K562 (cell line): ENCODE measurements at regions not wholly inside any gene's neighbourhood (a gene's known extent, or its start where the extent isn't known, plus 50 kb on each side); places are given as distances from the start of the nearest gene placed in this dataset.

ENCODE experiments used
- PHF8 ChIP-seq: fragments of 200-600 bp; sonication (generic); IDR thresholded peaks from 2 replicates; pipeline ENCODE4 v1.6.1; 2012; ENCODE audit warnings: mixed run types, mild to moderate bottlenecking, inconsistent platforms, low read length, moderate library complexity, borderline replicate concordance
- RAD21 ChIP-seq, 2 experiments: fragments of 250-450 bp in 1 of 2; fragments of 450-650 bp in 1 of 2; sonication (Bioruptor Pico) in 1 of 2; formaldehyde crosslinking in 1 of 2; IDR thresholded peaks in 1 of 2; conservative IDR thresholded peaks in 1 of 2; 2 replicates each; pipeline versions ENCODE4 v1.4.0 to v1.8.0; 2020 to 2022; ENCODE audit warnings: mild to moderate bottlenecking in 2 of 2, moderate library complexity in 1 of 2
- SIN3B ChIP-seq: fragments of 450-650 bp; IDR thresholded peaks from 2 replicates; pipeline ENCODE4 v1.6.1; 2017; ENCODE audit warnings: low read depth, mild to moderate bottlenecking, moderate library complexity
- STAG1 ChIP-seq: sonication (generic); formaldehyde crosslinking; IDR thresholded peaks from 2 replicates; pipeline ENCODE4 v1.5.0; 2020; ENCODE audit warnings: missing genetic modification reagents, borderline replicate concordance
- TAF1 ChIP-seq: IDR thresholded peaks from 2 replicates; pipeline ENCODE4 v1.6.1; 2011; ENCODE audit warnings: mild to moderate bottlenecking, low read length, moderate library complexity; ENCODE audit not compliant: insufficient read depth, control insufficient read depth, severe bottlenecking; ENCODE audit errors: extremely low read depth
- ZNF699 ChIP-seq: fragments of 250-450 bp; sonication (Bioruptor Pico); IDR thresholded peaks from 2 replicates; pipeline ENCODE4 v1.8.0; 2021; ENCODE audit warnings: mild to moderate bottlenecking, moderate library complexity; ENCODE audit not compliant: insufficient replicate concordance
- TF ChIP-seq, protein P1 (sequence below): fragments of 250-450 bp; sonication (Bioruptor Pico); IDR thresholded peaks from 2 replicates; pipeline ENCODE4 v1.8.0; 2021; ENCODE audit warnings: moderate library complexity, mild to moderate bottlenecking, inconsistent platforms
- TF ChIP-seq, protein P2 (sequence below), 3 experiments: IDR thresholded peaks in 2 of 3; conservative IDR thresholded peaks in 1 of 3; 2 replicates each; pipeline ENCODE4 v1.5.1; 2011 to 2012; ENCODE audit warnings: low read length in 3 of 3, mild to moderate bottlenecking in 3 of 3, control low read depth in 2 of 3, improper control_type of control experiment in 1 of 3, inconsistent platforms in 1 of 3, low read depth in 1 of 3, mixed read lengths in 1 of 3, moderate library complexity in 1 of 3; ENCODE audit not compliant: insufficient read depth in 2 of 3
- TF ChIP-seq, protein P3 (sequence below), 2 experiments: IDR thresholded peaks; 2 replicates each; pipeline ENCODE4 v1.6.1; 2012; ENCODE audit warnings: improper control_type of control experiment in 2 of 2, low read depth in 2 of 2, low read length in 2 of 2, borderline replicate concordance in 1 of 2
- TF ChIP-seq, protein P4 (sequence below): fragments of 250-450 bp; sonication (Bioruptor Pico); IDR thresholded peaks from 2 replicates; pipeline ENCODE4 v1.4.0; 2020

DNA sequence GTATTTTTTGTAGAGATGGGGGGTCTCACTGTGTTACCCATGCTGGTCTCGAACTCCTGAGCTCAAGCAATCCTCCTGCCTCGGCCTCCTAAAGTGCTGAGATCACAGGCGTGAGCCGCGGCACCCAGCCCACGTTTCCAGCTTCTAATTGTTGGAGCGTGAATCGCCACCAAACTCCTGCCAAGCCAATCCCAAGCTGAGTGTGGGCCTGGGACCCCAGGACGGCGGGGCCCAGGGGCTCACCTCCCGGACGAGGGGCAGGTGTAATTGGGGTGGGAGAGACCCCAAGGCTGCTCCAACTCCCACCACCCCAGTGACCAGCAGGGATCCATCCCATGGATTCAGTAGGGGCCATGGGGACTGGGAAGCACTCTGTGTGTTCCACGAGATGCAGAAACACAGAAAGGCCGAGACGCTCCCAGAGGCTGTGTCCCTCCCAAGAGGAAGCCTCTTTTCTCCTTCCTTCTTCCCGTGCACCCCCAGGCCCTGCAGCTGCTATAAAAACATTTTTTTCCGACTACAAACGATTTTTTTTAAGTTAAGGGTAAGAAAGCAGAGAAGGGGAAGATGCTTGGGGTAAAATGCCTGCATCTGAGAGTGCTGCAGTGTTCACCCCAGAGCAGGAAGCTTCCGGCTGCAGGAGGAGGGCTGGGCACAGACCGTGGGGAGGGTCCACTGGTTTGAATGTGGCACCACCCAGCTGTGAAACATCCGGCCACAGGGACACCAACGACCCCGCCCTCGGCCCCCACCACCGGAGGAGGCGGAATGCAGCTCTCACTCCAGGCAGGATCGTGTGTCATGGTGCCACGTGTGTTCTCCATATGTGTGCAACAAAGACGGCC, 76.5 kb downstream of the MICALL2 start:
- TF ChIP-seq, protein P1, sequence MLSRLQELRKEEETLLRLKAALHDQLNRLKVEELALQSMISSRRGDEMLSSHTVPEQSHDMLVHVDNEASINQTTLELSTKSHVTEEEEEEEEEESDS (CRISPR knock-in tag) = no peak
- TF ChIP-seq STAG1 (no peak), ZNF699 (no peak), SIN3B (no peak), RAD21 (CRISPR knock-in tag; conservative IDR thresholded peaks at IDR 0.05 in 1 of 2, IDR thresholded peaks at IDR 0.05 in 1 of 2) (no peak), PHF8 (no peak), TAF1 (no peak)
- TF ChIP-seq, protein P2, sequence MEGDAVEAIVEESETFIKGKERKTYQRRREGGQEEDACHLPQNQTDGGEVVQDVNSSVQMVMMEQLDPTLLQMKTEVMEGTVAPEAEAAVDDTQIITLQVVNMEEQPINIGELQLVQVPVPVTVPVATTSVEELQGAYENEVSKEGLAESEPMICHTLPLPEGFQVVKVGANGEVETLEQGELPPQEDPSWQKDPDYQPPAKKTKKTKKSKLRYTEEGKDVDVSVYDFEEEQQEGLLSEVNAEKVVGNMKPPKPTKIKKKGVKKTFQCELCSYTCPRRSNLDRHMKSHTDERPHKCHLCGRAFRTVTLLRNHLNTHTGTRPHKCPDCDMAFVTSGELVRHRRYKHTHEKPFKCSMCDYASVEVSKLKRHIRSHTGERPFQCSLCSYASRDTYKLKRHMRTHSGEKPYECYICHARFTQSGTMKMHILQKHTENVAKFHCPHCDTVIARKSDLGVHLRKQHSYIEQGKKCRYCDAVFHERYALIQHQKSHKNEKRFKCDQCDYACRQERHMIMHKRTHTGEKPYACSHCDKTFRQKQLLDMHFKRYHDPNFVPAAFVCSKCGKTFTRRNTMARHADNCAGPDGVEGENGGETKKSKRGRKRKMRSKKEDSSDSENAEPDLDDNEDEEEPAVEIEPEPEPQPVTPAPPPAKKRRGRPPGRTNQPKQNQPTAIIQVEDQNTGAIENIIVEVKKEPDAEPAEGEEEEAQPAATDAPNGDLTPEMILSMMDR (IDR thresholded peaks at IDR 0.05 in 2 of 3, conservative IDR thresholded peaks at IDR 0.05 in 1 of 3; ENCODE audit: insufficient read depth in 2 of 3, low read depth in 1 of 3, low read length in 3 of 3) = no peak
- TF ChIP-seq, protein P3, sequence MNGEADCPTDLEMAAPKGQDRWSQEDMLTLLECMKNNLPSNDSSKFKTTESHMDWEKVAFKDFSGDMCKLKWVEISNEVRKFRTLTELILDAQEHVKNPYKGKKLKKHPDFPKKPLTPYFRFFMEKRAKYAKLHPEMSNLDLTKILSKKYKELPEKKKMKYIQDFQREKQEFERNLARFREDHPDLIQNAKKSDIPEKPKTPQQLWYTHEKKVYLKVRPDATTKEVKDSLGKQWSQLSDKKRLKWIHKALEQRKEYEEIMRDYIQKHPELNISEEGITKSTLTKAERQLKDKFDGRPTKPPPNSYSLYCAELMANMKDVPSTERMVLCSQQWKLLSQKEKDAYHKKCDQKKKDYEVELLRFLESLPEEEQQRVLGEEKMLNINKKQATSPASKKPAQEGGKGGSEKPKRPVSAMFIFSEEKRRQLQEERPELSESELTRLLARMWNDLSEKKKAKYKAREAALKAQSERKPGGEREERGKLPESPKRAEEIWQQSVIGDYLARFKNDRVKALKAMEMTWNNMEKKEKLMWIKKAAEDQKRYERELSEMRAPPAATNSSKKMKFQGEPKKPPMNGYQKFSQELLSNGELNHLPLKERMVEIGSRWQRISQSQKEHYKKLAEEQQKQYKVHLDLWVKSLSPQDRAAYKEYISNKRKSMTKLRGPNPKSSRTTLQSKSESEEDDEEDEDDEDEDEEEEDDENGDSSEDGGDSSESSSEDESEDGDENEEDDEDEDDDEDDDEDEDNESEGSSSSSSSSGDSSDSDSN (IDR thresholded peaks at IDR 0.05; ENCODE audit: borderline replicate concordance in 1 of 2, low read depth in 2 of 2, low read length in 2 of 2) = no peak
- TF ChIP-seq, protein P4, sequence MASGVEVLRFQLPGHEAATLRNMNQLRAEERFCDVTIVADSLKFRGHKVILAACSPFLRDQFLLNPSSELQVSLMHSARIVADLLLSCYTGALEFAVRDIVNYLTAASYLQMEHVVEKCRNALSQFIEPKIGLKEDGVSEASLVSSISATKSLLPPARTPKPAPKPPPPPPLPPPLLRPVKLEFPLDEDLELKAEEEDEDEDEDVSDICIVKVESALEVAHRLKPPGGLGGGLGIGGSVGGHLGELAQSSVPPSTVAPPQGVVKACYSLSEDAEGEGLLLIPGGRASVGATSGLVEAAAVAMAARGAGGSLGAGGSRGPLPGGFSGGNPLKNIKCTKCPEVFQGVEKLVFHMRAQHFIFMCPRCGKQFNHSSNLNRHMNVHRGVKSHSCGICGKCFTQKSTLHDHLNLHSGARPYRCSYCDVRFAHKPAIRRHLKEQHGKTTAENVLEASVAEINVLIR = no peak
